DOHH2 (cell line): ENCODE measurements at regions not wholly inside any gene's neighbourhood (a gene's known extent, or its start where the extent isn't known, plus 50 kb on each side); places are given as distances from the start of the nearest gene placed in this dataset.

Source experiments
- CTCF ChIP-seq: fragments of 200-600 bp; sonication (generic); IDR thresholded peaks from one replicate; pipeline ENCODE4 v1.5.1; 2014; ENCODE audit warnings: antibody characterized with exemption, mild to moderate bottlenecking, low read depth, low read length; ENCODE audit not compliant: poor library complexity, severe bottlenecking
- EZH2phosphoT487 ChIP-seq: fragments of 200-600 bp; sonication (generic); IDR thresholded peaks from 2 replicates; pipeline ENCODE4 v1.6.1; 2017; ENCODE audit warnings: borderline replicate concordance, mild to moderate bottlenecking, antibody characterized with exemption, low read length, moderate library complexity, mixed read lengths

- TF ChIP-seq CTCF = no peak
- no peak for TF ChIP-seq EZH2phosphoT487
Observed at GRCh38 chr5:51002368-51002767, 335.9 kb downstream of the PARP8 start.
